Activated CD4-positive, alpha-beta T cell treated with anti-CD3 and anti-CD28 coated beads, Interleukin-2, amount 50 U/mL, for 24 hours (primary cell): ENCODE measurements at regions not wholly inside any gene's neighbourhood (a gene's known extent, or its start where the extent isn't known, plus 50 kb on each side); places are given as distances from the start of the nearest gene placed in this dataset.
"Not testable (repeated sequence)": the region's sequence is repeated elsewhere in the genome, so short reads cannot be mapped to it uniquely, and the experiment has no call there.

Experiments used
- DNase-seq, 2 donors: peaks; one replicate each; pipeline ENCODE4 v3.0.0-alpha.2; 2020; ENCODE audit warnings: low read depth in 1 of 2, low spot score in 1 of 2

DNA sequence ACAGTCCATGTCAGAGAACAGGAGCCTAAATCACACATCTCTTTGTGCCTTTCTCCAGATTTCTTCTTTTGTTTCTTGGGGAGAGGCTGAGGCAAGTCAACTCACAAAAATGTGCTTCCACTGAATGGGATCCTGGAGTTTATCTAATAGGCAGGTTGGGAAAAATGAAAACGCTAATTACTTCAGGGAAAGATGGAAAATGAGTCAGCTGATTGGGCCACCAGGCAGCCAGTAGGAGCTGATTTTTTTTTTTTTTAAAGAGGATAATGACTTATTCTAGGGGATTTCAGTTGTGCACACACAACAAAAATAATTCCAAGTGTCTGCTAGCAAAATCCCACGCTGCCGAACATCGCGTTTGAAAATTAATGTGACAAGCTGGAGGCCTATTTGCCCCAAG is 412.8 kb upstream of the ZMIZ1 start:
- DNase-seq, result no peak

DNA sequence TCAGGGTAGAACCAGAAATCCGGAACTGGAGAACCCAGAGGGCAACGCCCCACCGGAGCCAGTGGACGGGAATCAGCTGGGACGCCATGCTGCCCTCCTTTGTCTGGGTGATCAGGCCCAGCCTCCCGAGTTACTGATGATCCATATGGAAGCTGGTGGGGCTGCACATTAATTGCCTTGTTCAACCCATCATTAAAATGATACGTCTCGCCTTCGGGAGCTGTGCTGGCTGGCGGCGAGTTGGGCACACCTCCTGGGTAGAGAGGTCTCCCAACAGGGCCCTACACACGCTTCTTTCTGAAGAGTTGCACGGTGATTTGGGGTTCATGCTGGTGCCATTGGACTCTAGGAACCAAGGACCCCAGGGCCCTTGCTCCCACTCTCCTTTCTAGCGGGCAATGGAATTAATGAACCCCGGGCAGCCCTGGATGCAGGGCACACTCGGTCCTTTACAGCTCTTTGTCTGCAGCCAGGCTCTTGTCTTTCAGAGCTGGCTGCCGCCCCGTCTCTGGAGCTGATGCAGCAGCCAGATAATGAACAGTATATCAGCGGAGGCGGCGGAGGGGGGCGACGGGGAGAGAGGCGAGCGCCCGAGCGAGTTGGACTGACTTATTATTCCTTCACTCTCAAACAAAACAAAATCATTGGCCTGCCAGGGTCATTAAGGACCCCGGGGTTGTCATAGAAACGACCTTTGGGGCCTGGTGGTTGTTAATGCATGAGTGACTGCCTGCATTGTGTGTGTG is 412.2 kb upstream of the ZMIZ1 start:
- no peak for DNase-seq

DNA sequence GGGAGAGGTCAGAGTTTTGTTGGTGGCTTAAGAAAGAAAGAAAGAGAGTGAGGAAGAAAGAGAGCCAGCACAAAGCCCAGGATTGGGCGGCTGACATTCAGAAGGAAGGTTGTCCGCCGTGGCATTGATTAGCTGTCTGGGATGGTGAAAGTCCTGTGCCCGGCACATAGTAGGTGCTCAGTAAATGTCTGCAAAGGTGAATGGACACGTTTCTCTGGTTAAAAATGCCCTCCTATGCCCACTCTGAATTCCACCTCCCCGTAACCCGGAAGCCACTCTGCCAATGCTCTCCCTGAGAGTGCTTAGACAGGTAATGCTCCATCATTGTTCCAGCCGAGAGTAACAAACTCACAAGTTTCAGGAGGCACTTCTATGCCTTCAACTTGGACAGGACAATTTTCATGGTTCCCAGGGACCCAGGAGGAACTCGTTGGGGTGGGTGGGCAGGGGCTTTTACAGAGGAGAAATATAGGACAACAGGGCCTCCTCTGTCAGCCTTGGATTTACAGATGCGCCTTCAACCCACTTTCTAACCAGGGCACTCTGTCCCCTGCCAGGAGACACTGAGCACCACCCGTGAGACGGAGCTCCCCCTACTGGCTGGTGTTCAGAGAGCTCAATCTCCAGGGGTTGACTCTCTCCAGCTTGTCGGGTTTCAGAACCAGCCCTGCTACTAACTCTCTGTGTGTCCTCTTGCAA is 411.5 kb upstream of the ZMIZ1 start:
- peak; percentile 30 to 63 for DNase-seq

DNA sequence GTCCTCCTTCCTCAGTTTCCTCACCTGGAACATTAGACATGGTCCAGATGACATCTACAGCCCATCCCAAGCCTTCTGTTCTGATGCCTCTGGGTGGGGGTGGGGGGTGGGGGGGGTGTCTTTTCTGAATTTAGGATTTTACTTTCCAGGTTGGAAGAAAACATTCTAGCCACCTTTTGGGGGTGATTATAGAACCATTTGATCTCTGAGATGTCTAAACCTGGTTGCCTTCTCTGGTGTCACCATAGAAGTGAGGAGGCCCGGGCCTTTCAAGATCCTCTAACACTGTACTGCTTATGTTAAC is 411.0 kb upstream of the ZMIZ1 start:
- DNase-seq, result no peak

DNA sequence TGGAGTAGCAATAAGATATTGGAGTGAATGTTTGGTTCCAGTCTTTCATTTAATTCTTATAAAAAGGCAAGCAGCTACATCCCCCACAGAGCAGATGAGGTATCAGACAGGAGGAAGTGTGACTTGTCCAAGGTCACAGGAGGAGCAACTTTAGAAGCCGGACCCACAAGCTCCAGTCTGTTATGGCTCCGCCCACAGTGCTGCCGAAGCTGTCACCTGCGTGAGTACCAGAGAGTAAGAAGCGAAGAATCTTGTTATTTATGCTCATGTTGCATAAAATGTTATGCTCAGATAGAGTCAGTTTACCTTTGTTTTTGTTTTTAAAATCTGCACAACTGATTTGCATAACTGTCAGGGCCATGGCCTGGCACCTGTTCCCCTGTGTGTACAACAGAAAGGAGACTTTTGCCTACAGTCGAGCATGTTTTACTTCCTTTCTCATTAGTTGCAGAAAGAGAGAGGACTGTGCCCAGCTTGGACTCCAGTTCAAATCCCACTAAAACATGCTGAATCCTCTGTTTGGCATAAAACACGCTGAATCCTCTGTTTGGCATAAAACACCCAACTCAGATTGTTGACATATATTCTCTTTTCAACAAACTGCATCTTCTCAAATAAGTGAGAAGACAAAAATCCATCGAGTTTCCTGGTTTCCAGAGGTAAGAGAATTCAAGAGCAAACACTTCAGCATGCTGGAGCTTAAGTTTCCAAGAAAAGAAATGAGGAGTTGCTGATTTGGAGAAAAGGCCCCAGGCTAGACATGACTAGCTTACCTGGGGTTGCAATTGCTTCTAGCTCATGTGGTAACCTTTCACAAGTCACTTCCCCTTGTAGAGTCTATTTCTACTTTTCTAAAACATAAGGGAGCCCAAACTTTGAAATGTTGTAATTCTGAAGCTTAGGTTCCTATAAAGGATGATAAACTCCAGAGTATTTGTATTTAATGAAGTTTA is 409.8 kb upstream of the ZMIZ1 start:
- no peak for DNase-seq

DNA sequence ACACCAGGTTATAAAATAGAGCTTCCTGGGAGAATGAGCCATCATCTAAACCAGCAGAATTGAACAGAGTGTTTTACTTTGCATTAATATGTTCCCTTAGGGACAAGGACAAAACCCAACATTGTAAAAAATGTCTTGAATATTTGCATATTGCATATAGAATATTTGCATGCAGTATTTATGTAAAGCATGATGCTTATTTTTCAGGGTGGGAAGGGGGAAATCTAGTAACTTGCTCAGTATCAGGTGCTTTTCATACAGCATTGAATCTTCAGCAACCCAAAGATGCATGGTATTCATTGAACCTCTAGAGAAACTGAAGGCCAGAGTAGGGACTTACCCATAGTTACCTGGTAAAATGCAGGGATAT is 409.2 kb upstream of the ZMIZ1 start:
- no peak for DNase-seq

DNA sequence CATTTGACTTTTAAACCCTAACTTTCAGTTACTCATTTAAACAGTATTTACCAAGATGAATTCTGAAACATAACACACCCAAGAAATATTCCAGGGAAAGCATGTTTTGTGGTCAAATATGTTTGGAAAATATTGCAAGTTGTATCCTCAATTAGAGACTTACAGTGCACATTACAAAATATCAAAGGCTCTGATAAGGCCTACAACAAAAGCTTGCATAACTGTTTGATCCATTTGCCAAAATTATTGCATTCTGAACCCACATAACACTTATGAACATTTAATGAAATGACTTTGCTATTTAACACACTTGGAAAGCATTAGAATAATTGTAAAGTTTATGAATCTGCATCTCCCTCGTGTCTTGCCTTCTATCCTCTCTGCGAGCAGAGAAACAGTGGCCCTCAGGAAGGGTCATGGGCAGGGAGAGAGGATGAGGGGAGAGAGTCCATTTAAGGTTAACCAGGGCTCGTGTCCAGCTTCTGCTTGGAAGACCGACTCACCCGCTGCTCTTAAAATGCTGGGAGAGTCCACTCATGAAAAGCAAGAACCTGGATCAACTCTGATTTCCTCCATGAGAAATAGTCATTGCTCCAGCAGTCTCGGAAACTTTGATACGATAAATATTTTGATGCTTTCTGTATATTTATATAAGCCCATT is 408.2 kb upstream of the ZMIZ1 start:
- DNase-seq, result no peak

DNA sequence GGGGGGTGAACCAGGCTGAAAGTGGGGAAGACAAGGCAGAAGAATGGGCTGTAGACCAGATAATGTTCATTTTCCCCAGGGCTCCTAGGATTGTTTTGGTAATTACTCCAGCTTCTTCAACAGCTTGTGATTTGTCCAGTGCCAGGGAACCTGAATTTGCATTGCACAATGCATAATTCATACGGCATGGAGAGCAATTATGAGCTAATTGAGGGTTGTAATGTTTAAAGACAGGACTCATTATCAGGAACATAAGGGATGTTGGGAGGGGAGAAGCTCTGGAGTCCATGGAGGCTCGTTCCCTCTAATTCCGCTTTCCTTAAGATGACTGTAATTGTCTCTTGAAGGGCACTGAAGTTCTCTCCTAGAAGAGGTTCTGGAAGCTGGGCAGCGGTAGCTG is 405.0 kb upstream of the ZMIZ1 start:
- no peak for DNase-seq

DNA sequence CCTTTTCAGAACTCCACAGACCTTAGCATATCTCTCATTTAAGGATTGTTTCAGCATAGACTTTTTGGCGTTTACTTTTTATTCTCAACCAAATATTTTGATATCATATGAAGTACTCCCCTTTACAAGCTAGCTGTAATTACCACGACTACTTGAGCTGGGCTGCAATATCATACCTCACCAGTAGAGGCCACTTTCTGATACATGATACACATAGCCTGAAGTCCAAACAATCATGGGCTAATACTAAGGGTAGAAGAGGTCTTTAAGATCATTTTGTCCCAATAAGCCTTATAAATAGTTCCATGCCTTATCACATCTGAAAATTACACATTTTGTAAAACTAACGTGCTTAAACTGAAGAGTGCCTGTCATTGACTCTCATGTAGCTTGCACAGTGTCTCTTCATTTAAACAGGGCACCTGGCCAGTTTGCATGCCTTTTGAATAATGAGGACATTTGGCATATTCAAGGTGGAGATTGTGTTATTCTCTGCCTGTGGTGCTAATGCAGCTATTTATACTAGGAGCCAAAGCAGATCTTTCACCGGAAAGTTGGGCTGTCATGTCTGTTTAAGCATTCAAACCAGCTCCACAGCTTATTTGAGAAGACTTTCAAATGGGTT is 403.7 kb upstream of the ZMIZ1 start:
- DNase-seq, result no peak

DNA sequence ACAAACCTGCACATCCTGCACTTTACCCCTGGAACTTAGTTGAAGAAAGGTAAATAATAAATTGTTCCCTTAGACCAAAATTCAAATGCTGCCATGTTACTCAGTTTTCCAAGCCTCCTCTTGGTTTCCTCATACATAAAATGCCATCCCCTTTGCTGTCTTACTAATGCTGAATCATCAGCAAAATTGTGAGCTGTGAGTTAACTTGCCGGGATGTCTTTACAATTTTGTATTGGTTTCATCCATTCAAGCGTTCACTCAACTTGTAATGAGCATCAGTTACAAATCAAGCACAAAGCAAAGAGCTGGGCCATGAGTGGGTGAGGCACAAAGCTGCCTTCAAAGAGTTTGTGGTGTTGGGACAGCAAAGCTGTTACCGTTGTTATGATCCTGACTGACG is 395.8 kb upstream of the ZMIZ1 start:
- DNase-seq, result no peak

DNA sequence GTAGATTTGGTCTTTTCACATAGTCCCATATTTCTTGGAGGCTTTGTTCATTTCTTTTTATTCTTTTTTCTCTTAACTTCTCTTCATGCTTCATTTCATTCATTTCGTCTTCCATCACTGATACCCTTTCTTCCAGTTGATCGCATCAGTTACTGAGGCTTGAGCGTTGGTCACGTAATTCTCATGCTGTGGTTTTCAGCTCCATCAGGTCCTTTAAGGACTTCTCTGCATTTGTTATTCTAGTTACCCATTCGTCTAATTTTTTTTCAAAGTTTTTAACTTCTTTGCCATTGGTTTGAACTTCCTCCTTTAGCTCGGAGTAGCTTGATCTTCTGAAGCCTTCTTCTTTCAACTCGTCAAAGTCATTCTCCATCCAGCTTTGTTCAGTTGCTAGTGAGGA is 387.6 kb upstream of the ZMIZ1 start:
- not testable (repeated sequence) for DNase-seq

DNA sequence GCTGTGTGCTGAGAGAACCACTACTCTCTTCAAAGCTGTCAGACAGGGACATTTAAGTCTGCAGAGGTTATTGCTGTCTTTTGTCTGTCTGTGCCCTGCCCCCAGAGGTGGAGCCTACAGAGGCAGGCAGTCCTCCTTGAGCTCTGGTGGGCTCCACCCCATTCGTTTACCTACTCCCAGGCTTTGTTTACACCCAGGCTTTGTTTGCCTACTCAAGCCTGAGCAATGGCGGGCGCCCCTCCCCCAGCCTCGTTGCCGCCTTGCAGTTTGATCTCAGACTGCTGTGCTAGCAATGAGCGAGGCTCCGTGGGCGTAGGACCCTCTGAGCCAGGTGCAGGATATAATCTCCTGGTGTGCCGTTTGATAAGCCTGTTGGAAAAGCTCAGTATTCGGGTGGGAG is 386.8 kb upstream of the ZMIZ1 start:
- not testable (repeated sequence) for DNase-seq

DNA sequence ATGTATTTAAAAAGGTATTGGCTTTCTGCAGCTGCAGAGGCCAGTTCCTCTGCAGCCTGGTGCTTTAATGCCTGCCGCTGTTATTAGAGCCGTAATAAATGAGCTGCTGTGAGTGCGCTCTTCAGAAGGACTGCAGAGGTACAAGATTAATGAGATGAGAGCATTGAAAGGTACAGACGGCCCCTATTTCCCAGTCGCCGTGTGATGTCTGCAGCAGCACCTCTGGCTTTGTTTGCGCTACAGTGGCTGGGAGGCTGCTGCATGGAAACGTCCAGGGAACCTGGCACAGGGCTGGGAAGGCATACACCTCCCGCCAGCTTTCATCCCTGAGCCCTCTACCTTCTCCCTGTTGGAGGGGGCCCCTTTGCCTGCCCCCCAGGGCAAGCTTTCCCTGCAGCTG is 383.8 kb upstream of the ZMIZ1 start:
- no peak for DNase-seq

DNA sequence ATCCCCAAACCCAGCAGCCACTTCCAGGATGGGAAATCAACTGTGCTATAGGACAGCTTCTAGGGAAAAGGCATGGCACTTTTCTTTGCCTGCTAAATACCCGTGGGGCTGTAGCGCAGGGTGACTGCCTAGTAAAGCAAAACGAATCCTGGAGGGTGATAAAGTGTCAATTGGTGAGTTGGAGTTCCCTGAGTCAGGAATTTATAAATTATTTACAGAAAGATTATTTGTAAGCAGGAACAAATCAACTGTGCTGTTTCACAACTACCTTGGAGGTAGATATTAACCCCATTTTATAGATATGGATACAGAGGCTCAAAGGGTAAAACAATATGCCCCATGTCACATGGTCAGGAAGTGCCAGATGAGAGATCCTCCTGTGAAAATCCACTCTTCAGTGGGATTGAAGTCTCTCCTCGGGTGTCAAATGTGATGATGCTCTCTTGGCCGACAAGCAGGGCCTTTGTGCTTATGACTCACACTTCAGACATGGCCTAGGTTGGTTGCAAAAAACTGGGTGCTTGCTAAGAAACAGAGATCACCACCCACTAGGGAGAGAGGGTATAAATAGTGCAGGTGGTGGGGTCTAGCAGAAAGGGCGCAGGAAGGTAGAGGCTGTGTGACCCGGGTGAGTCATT is 383.2 kb upstream of the ZMIZ1 start:
- DNase-seq, result no peak

DNA sequence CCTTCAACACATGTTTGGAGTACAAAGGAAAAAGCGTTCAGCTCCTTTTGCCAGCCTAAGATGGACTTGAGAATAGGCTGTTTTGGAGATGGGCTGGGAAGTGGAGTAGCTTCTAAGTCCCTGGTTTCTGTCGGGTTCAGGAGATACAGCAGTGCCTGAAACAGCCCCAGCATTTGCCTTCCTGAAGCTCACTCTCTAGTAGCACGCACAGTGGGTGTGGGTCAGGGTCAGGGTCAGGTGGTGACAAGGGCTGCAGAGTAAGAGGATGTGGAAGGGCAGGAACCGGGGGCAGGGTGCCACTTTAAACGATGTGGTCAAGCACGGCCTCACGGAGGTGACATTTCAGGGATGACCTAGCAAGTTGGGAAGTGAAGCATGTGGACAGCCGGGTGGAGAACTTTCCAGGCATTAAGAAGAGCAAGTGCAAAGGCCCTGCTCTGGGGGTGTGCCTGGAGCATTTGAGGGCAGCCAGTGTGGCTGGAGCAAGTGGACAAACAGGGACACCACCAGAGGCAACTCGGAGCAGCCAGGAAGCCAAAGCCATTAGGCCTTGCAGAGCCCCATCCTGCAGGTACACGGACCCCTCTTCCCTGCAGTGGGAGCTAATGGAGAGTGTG is 382.2 kb upstream of the ZMIZ1 start:
- no peak for DNase-seq

DNA sequence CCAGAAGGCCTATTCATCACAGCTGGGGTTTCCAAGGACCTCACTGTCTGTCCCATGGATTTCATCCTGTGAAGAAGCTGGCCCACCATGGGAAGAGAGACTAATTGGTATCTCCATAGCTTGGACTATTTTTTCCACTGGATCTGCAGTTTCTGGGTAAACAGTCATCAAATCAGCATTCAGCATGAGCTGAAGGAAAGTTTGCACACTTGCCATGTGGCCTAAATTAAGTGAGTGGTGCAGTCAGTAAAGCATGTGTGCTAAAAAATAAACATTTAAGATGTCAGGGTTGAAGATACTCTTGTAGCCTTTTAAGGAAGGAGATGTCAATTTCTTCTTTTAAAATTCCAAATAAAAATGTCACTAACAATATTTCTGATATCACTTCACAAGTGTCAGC is 381.1 kb upstream of the ZMIZ1 start:
- no peak for DNase-seq

DNA sequence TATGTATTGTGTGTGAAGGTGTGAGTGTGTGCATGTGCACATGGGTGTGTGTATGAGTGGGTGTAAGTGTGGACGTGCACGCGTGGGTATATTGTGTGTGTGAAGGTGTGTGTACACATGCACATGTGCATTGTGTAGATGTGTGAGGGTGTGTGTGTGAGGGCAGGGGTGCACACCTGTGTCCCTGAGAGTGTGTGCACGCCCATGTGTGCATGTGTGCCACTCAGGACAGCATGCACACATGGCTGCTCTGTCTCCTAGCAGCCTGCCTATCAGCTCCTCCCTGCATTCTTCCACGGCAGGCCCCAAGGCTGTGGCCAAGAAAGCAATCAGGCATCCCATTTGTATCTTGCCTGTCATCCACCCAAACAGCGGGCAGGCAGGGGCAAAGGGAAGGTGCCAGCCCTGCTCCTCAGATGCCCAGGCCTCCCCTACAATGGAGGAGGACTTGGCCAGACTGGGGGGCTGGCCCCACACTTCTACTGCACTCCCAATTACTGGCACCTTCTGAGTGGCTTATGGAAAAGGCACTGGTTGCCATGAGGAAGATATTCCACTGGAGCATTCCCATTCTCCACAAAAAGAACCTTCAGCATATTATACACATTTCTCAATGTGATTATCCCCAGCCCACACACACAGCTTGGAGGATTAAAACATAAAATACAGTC is 380.4 kb upstream of the ZMIZ1 start:
- DNase-seq, result no peak

DNA sequence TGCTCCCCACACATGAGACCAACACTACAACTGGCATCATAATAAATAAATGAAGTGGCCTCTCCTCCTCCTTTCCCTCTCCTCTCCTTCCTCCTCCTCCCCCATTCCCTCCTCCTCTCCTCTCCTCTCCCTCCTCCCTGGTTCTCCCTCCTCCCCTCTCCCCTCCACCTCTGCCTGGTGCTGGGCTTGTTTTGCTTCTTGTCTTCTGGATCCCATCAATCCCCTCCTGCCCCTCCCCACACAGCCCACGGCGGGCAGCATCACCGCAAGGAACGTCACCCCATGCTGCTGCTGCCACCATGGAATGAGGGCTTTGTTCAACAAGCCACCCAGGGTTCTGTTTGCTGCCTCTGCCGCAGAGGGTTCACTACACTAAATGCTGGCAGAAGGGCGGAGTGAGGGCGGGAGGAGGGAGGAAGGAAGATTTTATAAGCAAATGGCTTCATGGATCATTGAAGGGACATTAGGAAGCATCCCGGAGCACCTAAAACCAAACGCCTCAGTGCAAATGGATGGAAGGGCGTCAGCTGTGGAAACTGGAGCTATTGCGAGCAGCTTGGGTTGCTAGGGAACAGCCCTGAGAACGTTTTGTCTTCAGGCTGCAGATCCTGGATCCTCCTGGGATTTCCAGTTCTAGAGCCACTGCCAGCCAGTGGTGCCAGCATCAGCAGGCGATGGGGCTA is 379.7 kb upstream of the ZMIZ1 start:
- no peak for DNase-seq

DNA sequence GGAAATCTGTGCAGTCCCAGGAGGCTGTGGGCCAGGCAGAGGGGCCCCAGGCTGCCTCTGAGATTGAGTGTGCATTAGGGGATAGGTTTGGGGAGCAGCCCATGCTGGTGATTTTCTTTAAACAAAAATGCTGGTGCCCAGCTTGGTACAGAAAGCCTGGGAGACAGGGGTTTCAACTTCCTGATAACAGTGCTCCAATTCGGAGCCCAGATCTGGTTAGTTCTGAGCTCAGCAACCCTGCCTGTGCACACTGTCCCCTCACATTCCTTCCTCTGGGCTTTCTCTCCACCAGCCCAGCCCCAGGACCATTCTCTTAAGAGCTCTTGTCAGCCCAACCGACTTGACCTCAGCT is 379.2 kb upstream of the ZMIZ1 start:
- DNase-seq, result no peak
